Lung (tissue), 11 donors: ENCODE measurements at regions not wholly inside any gene's neighbourhood (a gene's known extent, or its start where the extent isn't known, plus 50 kb on each side); places are given as distances from the start of the nearest gene placed in this dataset.

Experiments used
- ATAC-seq: fragments of 200-7000 bp; cut with Tn5 transposase; one replicate; pipeline ENCODE4 v1.9.1; 2020; ENCODE audit warnings: moderate number of reproducible peaks; ENCODE audit not compliant: insufficient read depth, low FRiP score
- DNase-seq, 3 donors: peaks; one replicate each; pipeline ENCODE4 v3.0.0-alpha.2; 2013 to 2017
- H3K27ac ChIP-seq, 2 donors: one replicate each; pipeline ENCODE4 v1.5.1; 2013; ENCODE audit warnings: mild to moderate bottlenecking in 2 of 2, moderate library complexity in 2 of 2, control low read depth in 1 of 2, inconsistent platforms in 1 of 2, low read depth in 1 of 2, low read length in 1 of 2
- H3K27me3 ChIP-seq, 3 donors: one replicate each; pipeline ENCODE4 v1.5.1; 2013; ENCODE audit warnings: low read length in 2 of 3; ENCODE audit not compliant: control insufficient read depth in 3 of 3, insufficient read depth in 3 of 3
- H3K36me3 ChIP-seq, 4 donors: one replicate each; pipeline ENCODE4 v1.5.1; 2013; ENCODE audit warnings: low read length in 4 of 4, mild to moderate bottlenecking in 1 of 4, moderate library complexity in 1 of 4; ENCODE audit not compliant: control insufficient read depth in 4 of 4, insufficient read depth in 4 of 4
- H3K4me1 ChIP-seq, 5 donors: one replicate each; pipeline ENCODE4 v1.5.1; 2013; ENCODE audit warnings: low read length in 5 of 5, mild to moderate bottlenecking in 2 of 5, moderate library complexity in 1 of 5; ENCODE audit not compliant: control insufficient read depth in 5 of 5, insufficient read depth in 5 of 5
- H3K4me3 ChIP-seq: one replicate; pipeline ENCODE4 v1.5.1; 2013; ENCODE audit warnings: mild to moderate bottlenecking, control low read depth, moderate library complexity
- H3K9ac ChIP-seq, 2 donors: one replicate each; pipeline ENCODE4 v1.5.1; 2013; ENCODE audit warnings: low read length in 2 of 2, control low read depth in 1 of 2; ENCODE audit not compliant: insufficient read depth in 1 of 2
- H3K9me3 ChIP-seq, 4 donors: one replicate each; pipeline ENCODE4 v1.5.1; 2013; ENCODE audit warnings: low read length in 3 of 4, mild to moderate bottlenecking in 1 of 4, moderate library complexity in 1 of 4; ENCODE audit not compliant: control insufficient read depth in 4 of 4, insufficient read depth in 3 of 4
- CTCF ChIP-seq: IDR thresholded peaks from 2 replicates; pipeline ENCODE4 v1.5.1; 2012; ENCODE audit warnings: mild to moderate bottlenecking; ENCODE audit errors: control extremely low read depth, extremely low read depth
- WGBS, 2 donors: extraction: QIAGEN DNeasy Blood & Tissue Kit; methylation state at CpG; one replicate each; pipeline ENCODE4 v1.1.7; 2013; 5-methylcytosine and 5-hydroxymethylcytosine counted together
- donor health status: control.
- donor health status: control.
- donor health status: Bipolar disorder and iron deficiency.
- donor health status: healthy.
- donor health status: DM: yes; HTN: yes; CAD: no.

GRCh38 chr9:15101095-15101494, 190.9 kb upstream of the FREM1 start:
- ATAC-seq (no peak), DNase-seq (peak; percentile 93 to 99 (median 98))
- Histone ChIP-seq H3K36me3 (no peaks in the 10 kb centered on the region), H3K4me1 (peaks cover 0 to 53% (median 16%) of the 10 kb centered on the region in 5 donors), H3K27me3 (no peaks in the 10 kb centered on the region), H3K9ac (no peak overlapping the region), H3K27ac (no peak overlapping the region), H3K4me3 (no peak overlapping the region), H3K9me3 (no peaks in the 10 kb centered on the region)
- WGBS, 2 donors: 66 to 78% methylated on average over 7 of the region's 7 CpGs
- no peak for TF ChIP-seq CTCF

GRCh38 chr9:15100571-15100970, 190.3 kb upstream of the FREM1 start:
- Histone ChIP-seq H3K4me1 (peaks cover 0 to 53% (median 16%) of the 10 kb centered on the region in 5 donors), H3K9ac (peak overlapping the region in 1 of 2 donors; percentile 8), H3K36me3 (no peaks in the 10 kb centered on the region), H3K9me3 (no peaks in the 10 kb centered on the region), H3K4me3 (no peak overlapping the region), H3K27ac (no peak overlapping the region), H3K27me3 (no peaks in the 10 kb centered on the region)
- no peak for TF ChIP-seq CTCF
- ATAC-seq (no peak), DNase-seq (no peak)
- 44 to 47% methylated on average over 2 of the region's 2 CpGs for WGBS, 2 donors

GRCh38 chr9:15096972-15097371, 186.7 kb upstream of the FREM1 start:
- DNase-seq: no peak
- WGBS, 2 donors: 87 to 92% methylated on average over 2 of the region's 2 CpGs
- H3K9ac ChIP-seq: no peak overlapping the region
- no peaks in the 10 kb centered on the region for H3K36me3 ChIP-seq
- peaks cover 0 to 3% (median 0%) of the 10 kb centered on the region in 4 donors for H3K9me3 ChIP-seq
- no peak overlapping the region for H3K27ac ChIP-seq
- no peaks in the 10 kb centered on the region for H3K27me3 ChIP-seq
- ATAC-seq: no peak
- TF ChIP-seq CTCF: no peak
- H3K4me3 ChIP-seq: no peak overlapping the region
- peaks cover 0 to 31% (median 16%) of the 10 kb centered on the region in 5 donors for H3K4me1 ChIP-seq

- WGBS, 2 donors: 78 to 83% methylated on average over 3 of the region's 3 CpGs
- Histone ChIP-seq H3K36me3 (no peaks in the 10 kb centered on the region), H3K4me3 (no peak overlapping the region), H3K9me3 (no peaks in the 10 kb centered on the region), H3K4me1 (peaks cover 0 to 24% (median 8%) of the 10 kb centered on the region in 5 donors), H3K9ac (peak overlapping the region in 1 of 2 donors; percentile 64), H3K27ac (no peak overlapping the region), H3K27me3 (no peaks in the 10 kb centered on the region)
- no peak for TF ChIP-seq CTCF
- ATAC-seq (no peak), DNase-seq (peak in 2 of 3 donors; percentile 84 to 85)
Observed at GRCh38 chr9:15086778-15087324, 176.6 kb upstream of the FREM1 start.
